ENCODE measurements at regions not wholly inside any gene's neighbourhood (a gene's known extent, or its start where the extent isn't known, plus 50 kb on each side); places are given as distances from the start of the nearest gene placed in this dataset.

DNA sequence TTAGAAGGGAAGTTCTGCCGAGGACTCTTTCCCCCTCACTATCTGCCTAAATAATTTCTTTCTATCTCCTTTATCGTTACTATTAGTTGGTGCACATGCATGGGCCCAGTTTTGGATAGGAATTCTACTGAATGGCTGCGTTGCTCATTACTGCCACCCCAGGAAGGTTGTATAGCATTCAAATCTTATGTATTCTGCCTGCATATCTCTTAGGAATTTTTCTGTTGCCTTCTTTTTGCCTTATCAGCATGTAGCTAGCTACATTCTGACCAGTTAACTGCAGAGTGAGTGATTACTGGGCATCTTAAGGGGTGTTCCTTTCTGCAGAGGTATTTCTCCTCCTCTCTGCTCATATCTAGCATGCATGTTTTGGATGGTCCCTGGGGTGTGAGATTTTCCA lies 239.6 kb downstream of the TDRD15 start:
- Histone ChIP-seq H3K27ac (ENCODE audit: low read length) (no peak overlapping the region), H3K4me1 (ENCODE audit: control insufficient read depth, insufficient read depth, low read length) (no peaks in the 10 kb centered on the region), H3K36me3 (ENCODE audit: control insufficient read depth, insufficient read depth, low read length) (no peaks in the 10 kb centered on the region), H3K4me3 (ENCODE audit: low read length) (no peak overlapping the region), H3K9me3 (ENCODE audit: control insufficient read depth, insufficient read depth, low read length) (no peaks in the 10 kb centered on the region), H3K27me3 (ENCODE audit: control insufficient read depth, insufficient read depth, low read length) (no peaks in the 10 kb centered on the region)
- Mint-ChIP-seq H3K36me3 (no peaks in the 10 kb centered on the region), H3K4me1 (no peaks in the 10 kb centered on the region), H3K9me3 (peaks cover 0 to 12% of the 10 kb centered on the region in 2 donors), H3K27me3 (ENCODE audit: low read depth in 2 of 2) (no peaks in the 10 kb centered on the region), H3K27ac (no peak overlapping the region), H3K4me3 (no peak overlapping the region)
- intact Hi-C loops (cut with micrococcal nuclease): no loop called here
- no peak for ATAC-seq
- no peak for TF ChIP-seq CTCF (IDR thresholded peaks at IDR 0.05)
- 80% methylated on average over 2 of the region's 3 CpGs for WGBS (ENCODE audit: insufficient coverage)
- DNase-seq: no peak

- Mint-ChIP-seq H3K4me1 (no peaks in the 10 kb centered on the region), H3K27me3 (ENCODE audit: low read depth in 2 of 2) (no peaks in the 10 kb centered on the region), H3K4me3 (no peak overlapping the region), H3K9me3 (peaks cover 4 to 9% of the 10 kb centered on the region in 2 donors), H3K27ac (no peak overlapping the region), H3K36me3 (no peaks in the 10 kb centered on the region)
- H3K27me3 ChIP-seq (ENCODE audit: control insufficient read depth, insufficient read depth, low read length): no peaks in the 10 kb centered on the region
- 98% methylated on average over 3 of the region's 3 CpGs for WGBS (ENCODE audit: insufficient coverage)
- H3K9me3 ChIP-seq (ENCODE audit: control insufficient read depth, insufficient read depth, low read length): no peaks in the 10 kb centered on the region
- ATAC-seq: no peak
- no peak overlapping the region for H3K4me3 ChIP-seq (ENCODE audit: low read length)
- no peaks in the 10 kb centered on the region for H3K36me3 ChIP-seq (ENCODE audit: control insufficient read depth, insufficient read depth, low read length)
- H3K4me1 ChIP-seq (ENCODE audit: control insufficient read depth, insufficient read depth, low read length): no peaks in the 10 kb centered on the region
- TF ChIP-seq CTCF (IDR thresholded peaks at IDR 0.05): no peak
- no peak overlapping the region for H3K27ac ChIP-seq (ENCODE audit: low read length)
- intact Hi-C loops (cut with micrococcal nuclease): no loop called here
- DNase-seq: no peak
Measured at GRCh38 chr2:21367421-21367820, 243.7 kb downstream of the TDRD15 start.

DNA sequence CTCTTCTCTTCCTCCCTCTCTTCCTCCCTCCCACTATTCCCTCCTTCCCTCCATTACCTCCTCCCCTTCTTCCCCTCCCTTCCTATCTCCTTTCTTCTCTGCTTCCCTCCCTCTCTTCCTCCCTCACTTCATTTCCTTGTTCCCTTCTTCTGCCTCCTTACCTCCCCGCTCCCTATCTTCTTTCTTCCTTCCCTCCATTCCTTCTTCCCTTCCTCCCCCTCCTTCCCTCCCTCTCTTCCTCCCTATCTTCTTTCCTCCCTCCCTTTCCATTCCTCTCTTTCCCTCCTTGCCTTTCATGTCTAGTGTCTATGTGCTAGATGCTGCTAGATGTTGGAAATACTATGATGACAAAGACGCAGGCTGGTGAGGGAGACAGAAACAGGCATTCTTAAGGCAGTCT lies 246.0 kb downstream of the TDRD15 start:
- H3K9me3 Mint-ChIP-seq: peaks cover 4 to 8% of the 10 kb centered on the region in 2 donors
- H3K36me3 Mint-ChIP-seq: no peaks in the 10 kb centered on the region
- Histone ChIP-seq H3K9me3 (ENCODE audit: control insufficient read depth, insufficient read depth, low read length) (no peaks in the 10 kb centered on the region), H3K27ac (ENCODE audit: low read length) (no peak overlapping the region), H3K4me3 (ENCODE audit: low read length) (no peak overlapping the region), H3K4me1 (ENCODE audit: control insufficient read depth, insufficient read depth, low read length) (no peaks in the 10 kb centered on the region), H3K27me3 (ENCODE audit: control insufficient read depth, insufficient read depth, low read length) (no peaks in the 10 kb centered on the region), H3K36me3 (ENCODE audit: control insufficient read depth, insufficient read depth, low read length) (no peaks in the 10 kb centered on the region)
- intact Hi-C loops (cut with micrococcal nuclease): no loop called here
- 81% methylated on average over 2 of the region's 2 CpGs for WGBS (ENCODE audit: insufficient coverage)
- no peak for ATAC-seq
- no peak for DNase-seq
- no peak for TF ChIP-seq CTCF (IDR thresholded peaks at IDR 0.05)
- no peak overlapping the region for H3K4me3 Mint-ChIP-seq
- H3K27me3 Mint-ChIP-seq (ENCODE audit: low read depth in 2 of 2): no peaks in the 10 kb centered on the region
- no peaks in the 10 kb centered on the region for H3K4me1 Mint-ChIP-seq
- H3K27ac Mint-ChIP-seq: no peak overlapping the region

DNA sequence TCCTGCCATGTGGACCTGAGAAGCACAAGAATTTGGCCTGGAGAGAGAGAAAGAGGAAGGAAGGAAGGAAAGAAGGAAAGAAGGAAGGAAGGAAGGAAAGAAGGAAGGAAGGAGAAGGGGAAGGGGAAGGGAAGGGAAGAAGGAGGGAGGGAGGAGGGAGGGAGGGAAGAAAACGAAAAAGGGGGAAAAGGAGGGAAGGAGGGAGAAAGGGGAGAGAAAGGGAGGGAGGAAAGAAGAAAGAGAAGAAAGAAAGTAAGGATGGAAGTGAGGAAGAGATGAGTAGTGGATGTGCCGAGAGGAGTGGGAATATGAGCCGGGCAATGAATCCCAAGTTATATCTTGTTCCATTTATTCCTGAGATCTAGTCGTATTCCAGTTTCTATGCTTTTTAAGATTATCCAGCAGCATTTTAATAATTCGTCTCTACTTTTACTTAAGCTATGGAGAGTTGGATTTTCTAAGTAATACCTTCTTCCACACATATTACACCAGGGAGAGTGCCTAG lies 247.8 kb downstream of the TDRD15 start:
- H3K4me1 ChIP-seq (ENCODE audit: control insufficient read depth, insufficient read depth, low read length): no peaks in the 10 kb centered on the region
- no peak for TF ChIP-seq CTCF (IDR thresholded peaks at IDR 0.05)
- no peak overlapping the region for H3K4me3 ChIP-seq (ENCODE audit: low read length)
- no peak overlapping the region for H3K4me3 Mint-ChIP-seq
- H3K27me3 Mint-ChIP-seq (ENCODE audit: low read depth in 2 of 2): no peaks in the 10 kb centered on the region
- ATAC-seq: no peak
- no peak for DNase-seq
- intact Hi-C loops (cut with micrococcal nuclease): no loop called here
- WGBS (ENCODE audit: insufficient coverage): 84% methylated on average over 4 of the region's 5 CpGs
- no peak overlapping the region for H3K27ac Mint-ChIP-seq
- H3K27ac ChIP-seq (ENCODE audit: low read length): no peak overlapping the region
- no peaks in the 10 kb centered on the region for H3K4me1 Mint-ChIP-seq
- H3K9me3 ChIP-seq (ENCODE audit: control insufficient read depth, insufficient read depth, low read length): no peaks in the 10 kb centered on the region
- H3K36me3 Mint-ChIP-seq: no peaks in the 10 kb centered on the region
- peaks cover 2 to 9% of the 10 kb centered on the region in 2 donors for H3K9me3 Mint-ChIP-seq
- no peaks in the 10 kb centered on the region for H3K36me3 ChIP-seq (ENCODE audit: control insufficient read depth, insufficient read depth, low read length)
- no peaks in the 10 kb centered on the region for H3K27me3 ChIP-seq (ENCODE audit: control insufficient read depth, insufficient read depth, low read length)
